ENCODE measurements at regions not wholly inside any gene's neighbourhood (a gene's known extent, or its start where the extent isn't known, plus 50 kb on each side); places are given as distances from the start of the nearest gene placed in this dataset.

GRCh38 chr20:57957411-57958049 lies 247.7 kb upstream of the PMEPA1 start:
- TF ChIP-seq, protein P1, sequence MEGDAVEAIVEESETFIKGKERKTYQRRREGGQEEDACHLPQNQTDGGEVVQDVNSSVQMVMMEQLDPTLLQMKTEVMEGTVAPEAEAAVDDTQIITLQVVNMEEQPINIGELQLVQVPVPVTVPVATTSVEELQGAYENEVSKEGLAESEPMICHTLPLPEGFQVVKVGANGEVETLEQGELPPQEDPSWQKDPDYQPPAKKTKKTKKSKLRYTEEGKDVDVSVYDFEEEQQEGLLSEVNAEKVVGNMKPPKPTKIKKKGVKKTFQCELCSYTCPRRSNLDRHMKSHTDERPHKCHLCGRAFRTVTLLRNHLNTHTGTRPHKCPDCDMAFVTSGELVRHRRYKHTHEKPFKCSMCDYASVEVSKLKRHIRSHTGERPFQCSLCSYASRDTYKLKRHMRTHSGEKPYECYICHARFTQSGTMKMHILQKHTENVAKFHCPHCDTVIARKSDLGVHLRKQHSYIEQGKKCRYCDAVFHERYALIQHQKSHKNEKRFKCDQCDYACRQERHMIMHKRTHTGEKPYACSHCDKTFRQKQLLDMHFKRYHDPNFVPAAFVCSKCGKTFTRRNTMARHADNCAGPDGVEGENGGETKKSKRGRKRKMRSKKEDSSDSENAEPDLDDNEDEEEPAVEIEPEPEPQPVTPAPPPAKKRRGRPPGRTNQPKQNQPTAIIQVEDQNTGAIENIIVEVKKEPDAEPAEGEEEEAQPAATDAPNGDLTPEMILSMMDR (IDR thresholded peaks at IDR 0.05; ENCODE audit: low read length): no peak
- no peak for TF ChIP-seq EZH2 (IDR thresholded peaks at IDR 0.05; ENCODE audit: borderline replicate concordance, low read length)

All from OCI-LY1 (cell line).